GM19324 (cell line): ENCODE measurements at regions not wholly inside any gene's neighbourhood (a gene's known extent, or its start where the extent isn't known, plus 50 kb on each side); places are given as distances from the start of the nearest gene placed in this dataset.

ENCODE experiments used
- ATAC-seq: cut with Tn5 transposase; IDR thresholded peaks from one replicate; pipeline ENCODE4 v1.9.1; 2021; ENCODE audit warnings: mild to moderate bottlenecking, moderate library complexity; ENCODE audit not compliant: unreplicated experiment, low FRiP score

GRCh38 chr1:5455056-5455455, 537.2 kb downstream of the NPHP4 start:
- ATAC-seq: no peak

- no peak for ATAC-seq
Measured at GRCh38 chr1:5453347-5453746, 538.9 kb downstream of the NPHP4 start.

GRCh38 chr1:5451671-5452070, 540.6 kb downstream of the NPHP4 start:
- ATAC-seq: no peak

GRCh38 chr1:5448486-5448885, 543.7 kb downstream of the NPHP4 start:
- ATAC-seq: no peak

GRCh38 chr1:5447503-5447960, 544.7 kb downstream of the NPHP4 start:
- no peak for ATAC-seq

GRCh38 chr1:5444396-5444795, 547.8 kb downstream of the NPHP4 start:
- ATAC-seq: no peak

- no peak for ATAC-seq
Measured at GRCh38 chr1:5436808-5437207, 555.4 kb downstream of the NPHP4 start.

GRCh38 chr1:5435414-5435813, 556.8 kb downstream of the NPHP4 start:
- no peak for ATAC-seq

- ATAC-seq: no peak
Measured at GRCh38 chr1:5432436-5432835, 559.8 kb downstream of the NPHP4 start.

GRCh38 chr1:5430911-5431697, 561.1 kb downstream of the NPHP4 start:
- no peak for ATAC-seq

- no peak for ATAC-seq
Measured at GRCh38 chr1:5430136-5430535, 562.1 kb downstream of the NPHP4 start.

GRCh38 chr1:5428351-5428750, 563.9 kb downstream of the NPHP4 start:
- ATAC-seq: no peak

- ATAC-seq: no peak
Measured at GRCh38 chr1:5427026-5427613, 565.1 kb downstream of the NPHP4 start.

GRCh38 chr1:5424802-5425703, 567.2 kb downstream of the NPHP4 start:
- ATAC-seq: no peak

GRCh38 chr1:5423109-5423508, 569.1 kb downstream of the NPHP4 start:
- ATAC-seq: no peak

GRCh38 chr1:5419501-5419900, 572.7 kb downstream of the NPHP4 start:
- no peak for ATAC-seq

GRCh38 chr1:5416518-5416917, 575.7 kb downstream of the NPHP4 start:
- no peak for ATAC-seq

- ATAC-seq: no peak
Measured at GRCh38 chr1:5415606-5416005, 576.6 kb downstream of the NPHP4 start.

- no peak for ATAC-seq
Measured at GRCh38 chr1:5410652-5411051, 581.6 kb downstream of the NPHP4 start.

- no peak for ATAC-seq
Measured at GRCh38 chr1:5408401-5408800, 583.8 kb downstream of the NPHP4 start.

- ATAC-seq: no peak
Measured at GRCh38 chr1:5405263-5405662, 587.0 kb downstream of the NPHP4 start.
